GM18951 (cell line): ENCODE measurements at regions not wholly inside any gene's neighbourhood (a gene's known extent, or its start where the extent isn't known, plus 50 kb on each side); places are given as distances from the start of the nearest gene placed in this dataset.

ENCODE experiments used
- POLR2A ChIP-seq: IDR thresholded peaks from 4 replicates; pipeline ENCODE4 v1.6.1; 2011; ENCODE audit warnings: mild to moderate bottlenecking; ENCODE audit not compliant: insufficient read length, insufficient read depth; ENCODE audit errors: extremely low read depth
- in situ Hi-C: fragments of 300-500 bp; cut with MboI; formaldehyde crosslinking; loops from one replicate; pipeline ENCODE4 v1.12.0; 2022; ENCODE audit warnings: low sequenced_read_pairs, mixed read lengths, inconsistent platforms; ENCODE audit not compliant: unreplicated experiment

DNA sequence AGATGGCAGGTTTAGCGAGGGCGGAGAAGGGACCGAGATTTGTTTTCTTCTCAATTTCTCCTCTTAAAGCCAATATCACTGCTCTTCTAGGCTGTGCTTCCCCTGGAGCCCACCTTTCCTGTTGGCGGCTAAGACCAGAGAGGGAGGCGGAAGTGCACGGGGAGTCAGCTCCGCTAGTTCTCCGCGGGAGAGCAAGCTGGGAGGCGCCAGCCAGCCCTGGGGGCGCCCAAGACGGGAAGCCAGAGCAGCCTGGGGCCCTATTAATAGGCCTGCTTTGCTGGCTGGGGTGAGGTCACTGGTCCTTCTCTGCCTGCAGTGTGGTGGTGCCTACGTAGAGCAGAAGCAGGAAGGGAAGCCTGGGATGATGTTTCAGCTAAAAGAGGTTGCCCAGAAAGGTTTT, 61.6 kb downstream of the LSM5 start:
- TF ChIP-seq POLR2A, result no peak
- in situ Hi-C loops, result no loop called here

DNA sequence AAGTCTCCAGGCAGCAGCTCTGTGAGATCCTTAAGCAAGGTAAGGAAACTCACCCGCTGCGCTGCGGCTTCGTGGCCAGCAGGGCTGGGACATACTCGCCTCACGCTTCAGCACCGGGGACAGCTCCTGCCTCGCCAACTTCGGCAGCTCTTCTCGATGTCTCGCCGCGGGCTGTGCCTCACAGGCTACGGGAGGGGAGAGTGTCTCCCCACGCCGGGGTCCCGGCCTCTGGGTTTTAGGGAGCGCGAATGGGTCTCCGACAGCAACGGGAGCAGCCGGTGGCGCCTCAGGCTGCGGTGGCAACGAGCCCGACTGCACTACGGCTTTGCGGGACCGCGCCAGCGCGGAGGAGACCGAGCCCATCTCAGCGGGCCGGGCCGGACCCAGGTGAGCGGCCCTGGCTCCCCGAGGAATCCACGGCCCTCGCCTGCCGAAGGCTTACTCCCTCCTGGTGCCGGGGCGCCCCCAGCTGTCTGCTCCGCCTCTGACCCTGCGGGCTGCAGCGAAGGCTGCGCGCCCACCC, 62.4 kb downstream of the LSM5 start:
- in situ Hi-C loops, result no loop called here
- no peak for TF ChIP-seq POLR2A

DNA sequence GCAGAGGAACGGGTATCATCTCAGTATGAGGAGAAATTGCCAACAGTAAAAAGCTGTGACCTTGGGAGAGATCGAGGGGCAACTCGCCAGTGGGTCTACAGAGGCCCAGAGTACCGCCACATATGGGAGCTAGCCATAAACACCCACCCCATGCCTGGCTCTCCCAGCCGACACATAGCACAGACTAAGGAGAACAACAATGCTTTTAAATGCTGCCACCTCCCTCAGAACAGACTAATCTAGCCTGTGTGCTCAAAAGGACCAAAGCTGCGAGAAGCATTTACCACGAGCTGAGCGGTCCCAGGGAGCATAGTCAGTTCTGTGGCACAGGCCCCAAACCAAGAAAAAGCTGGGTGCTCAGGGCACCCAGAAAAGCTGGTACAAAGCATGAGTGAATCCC, 73.3 kb downstream of the LSM5 start:
- no peak for TF ChIP-seq POLR2A
- in situ Hi-C loops, result no loop called here

DNA sequence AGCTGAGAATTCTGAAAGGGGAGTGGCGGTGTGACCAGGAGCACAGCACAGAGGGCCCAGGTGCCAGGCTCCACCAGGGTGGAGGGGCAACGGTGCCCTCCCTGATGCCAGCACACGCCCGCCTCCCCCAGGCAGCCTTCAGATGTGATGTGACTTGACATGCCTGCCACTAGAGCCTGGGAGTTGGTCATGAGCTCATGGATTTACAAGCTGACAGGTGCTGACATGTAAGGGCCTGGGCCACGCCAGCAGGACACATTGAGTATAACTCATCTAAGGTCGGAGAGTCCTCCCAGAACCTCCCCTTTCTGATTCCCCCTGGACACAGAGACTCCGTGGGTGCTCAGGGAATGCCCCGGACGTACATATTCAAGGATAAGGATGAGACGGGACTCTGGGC, 74.2 kb downstream of the LSM5 start:
- in situ Hi-C loops, result no loop called here
- TF ChIP-seq POLR2A, result no peak

DNA sequence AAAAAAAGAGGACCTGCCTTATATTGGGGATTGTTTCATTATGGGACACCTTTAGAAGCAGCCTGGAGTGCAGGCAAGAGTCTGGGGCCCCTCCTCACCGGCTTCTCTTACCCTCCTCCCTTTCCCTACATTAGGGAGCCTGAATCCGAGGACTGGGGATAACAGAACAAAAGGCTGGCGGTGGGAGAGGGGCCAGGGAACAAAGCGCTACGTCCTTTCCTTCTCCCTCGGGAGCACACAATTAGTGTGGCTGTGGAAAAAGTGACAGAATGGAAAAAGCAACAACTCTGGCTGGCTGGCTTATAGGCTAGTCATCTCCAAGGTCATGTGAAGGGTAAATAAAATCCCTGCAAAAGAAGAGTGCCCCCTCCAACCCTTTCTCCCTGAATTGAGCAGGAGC, 74.7 kb downstream of the LSM5 start:
- in situ Hi-C loops, result no loop called here
- no peak for TF ChIP-seq POLR2A

DNA sequence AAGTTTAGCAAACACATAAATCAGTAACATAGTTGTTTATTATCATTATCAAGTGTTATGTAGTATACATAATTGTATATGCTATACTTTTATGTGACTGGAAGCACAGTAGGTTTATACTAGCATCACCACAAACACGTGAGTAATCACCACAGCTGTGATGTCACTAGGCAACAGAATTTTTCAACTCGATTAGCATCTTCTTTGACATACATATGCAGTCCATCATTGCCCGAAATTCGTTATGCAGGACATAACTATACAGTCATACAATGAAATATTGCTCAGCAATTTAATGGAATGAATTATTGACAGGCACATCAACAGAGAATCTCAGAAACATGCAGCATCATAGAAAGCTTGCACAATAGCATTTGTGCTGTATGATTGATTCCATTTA, 77.7 kb downstream of the LSM5 start:
- no peak for TF ChIP-seq POLR2A

DNA sequence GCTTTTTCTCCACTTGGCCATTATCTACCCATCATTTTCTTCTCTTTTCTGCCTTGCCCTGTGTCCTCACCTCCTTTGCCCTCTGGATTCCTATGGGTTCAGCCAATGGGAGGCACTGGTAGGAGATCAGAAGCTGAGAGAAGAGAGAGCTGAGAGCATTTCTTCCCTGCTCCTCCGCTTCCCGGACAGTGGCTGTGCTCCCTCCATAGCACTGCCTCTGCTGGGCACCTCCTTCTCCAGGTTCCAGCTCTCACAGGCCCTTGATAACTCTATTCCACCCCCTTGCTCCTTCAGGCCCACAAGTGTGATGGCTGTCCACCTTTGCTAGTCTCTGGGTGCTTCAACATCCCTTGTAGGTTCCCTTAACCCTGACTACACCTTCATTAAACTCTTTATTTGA, 79.6 kb downstream of the LSM5 start:
- in situ Hi-C loops, result no loop called here
- no peak for TF ChIP-seq POLR2A

More for the DNA sequence above, 77.7 kb downstream of the LSM5 start:
- in situ Hi-C loops, result no loop called here

DNA sequence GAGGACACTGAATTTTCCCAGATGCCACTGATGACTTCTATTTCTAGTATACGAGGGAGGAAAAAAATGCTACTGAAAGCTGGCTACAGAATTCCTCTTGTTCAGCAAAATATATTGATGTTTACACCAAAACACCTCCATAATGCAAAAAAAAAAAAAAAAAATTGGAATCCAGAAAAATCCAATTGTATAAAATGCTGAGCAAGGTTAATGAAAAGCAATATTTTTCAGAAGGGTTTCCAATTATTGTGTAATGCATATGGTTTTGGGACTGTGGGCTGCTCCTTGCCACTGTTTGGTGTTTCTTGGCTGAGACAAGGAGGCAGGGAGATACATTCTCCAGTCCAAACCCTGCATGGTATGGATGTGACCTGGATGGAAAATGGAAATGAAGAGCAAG, 83.8 kb downstream of the LSM5 start:
- in situ Hi-C loops, result no loop called here

DNA sequence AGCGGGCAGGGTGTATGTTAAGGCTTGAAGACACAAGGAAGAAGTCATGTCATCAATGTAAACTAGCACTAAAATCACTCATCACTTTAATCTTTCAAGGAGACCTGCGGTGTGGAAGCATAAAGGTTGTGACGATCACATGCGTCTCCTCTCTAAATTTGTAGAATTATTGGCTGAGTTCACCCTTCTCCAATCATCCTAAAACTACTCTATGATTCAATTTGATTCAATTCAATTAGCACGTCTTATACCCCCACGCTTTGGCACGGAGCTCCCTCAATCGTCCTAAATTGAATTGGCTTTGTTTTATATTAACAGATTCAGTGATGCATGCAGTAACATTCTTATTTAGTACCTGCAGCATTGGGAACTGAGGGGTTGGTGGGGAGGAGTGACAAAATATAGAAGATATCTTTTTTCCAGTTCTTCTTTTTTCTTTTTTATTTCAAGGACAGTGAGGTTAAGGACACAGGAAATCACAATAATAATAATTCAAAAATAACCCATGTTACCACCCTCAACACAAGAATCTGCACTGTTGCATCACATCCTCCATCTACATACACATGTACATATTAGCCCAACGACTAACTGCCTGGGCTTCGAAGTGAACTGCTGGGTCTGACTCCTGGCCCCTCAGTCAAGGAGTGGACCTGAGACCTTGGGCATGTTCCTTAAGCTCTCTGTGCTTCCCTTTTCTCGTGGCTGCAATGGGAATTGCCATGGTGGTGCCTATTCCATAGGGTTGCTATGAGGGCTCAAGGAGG, 86.5 kb downstream of the LSM5 start:
- in situ Hi-C loops, result no loop called here
- TF ChIP-seq POLR2A, result no peak

More for the DNA sequence above, 83.8 kb downstream of the LSM5 start:
- no peak for TF ChIP-seq POLR2A

DNA sequence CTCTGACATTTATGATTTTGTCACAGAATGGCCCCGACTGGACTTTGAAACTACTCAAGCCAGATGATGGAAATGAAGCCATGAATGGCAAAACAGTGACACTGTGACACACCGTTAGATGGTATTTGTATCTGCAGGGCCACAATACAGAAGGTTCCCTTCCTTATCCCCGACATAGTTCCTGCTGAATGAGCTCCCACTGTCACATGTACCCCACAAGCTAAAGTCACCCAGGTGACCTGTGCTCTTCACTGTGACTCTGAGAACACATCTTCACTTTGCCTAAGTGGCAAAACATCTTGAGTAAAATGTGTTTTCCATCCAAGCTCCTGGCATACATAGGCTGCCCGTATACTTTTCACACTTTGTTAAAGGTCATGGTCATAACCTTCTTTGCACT, 89.5 kb downstream of the LSM5 start:
- TF ChIP-seq POLR2A, result no peak
- in situ Hi-C loops, result no loop called here

DNA sequence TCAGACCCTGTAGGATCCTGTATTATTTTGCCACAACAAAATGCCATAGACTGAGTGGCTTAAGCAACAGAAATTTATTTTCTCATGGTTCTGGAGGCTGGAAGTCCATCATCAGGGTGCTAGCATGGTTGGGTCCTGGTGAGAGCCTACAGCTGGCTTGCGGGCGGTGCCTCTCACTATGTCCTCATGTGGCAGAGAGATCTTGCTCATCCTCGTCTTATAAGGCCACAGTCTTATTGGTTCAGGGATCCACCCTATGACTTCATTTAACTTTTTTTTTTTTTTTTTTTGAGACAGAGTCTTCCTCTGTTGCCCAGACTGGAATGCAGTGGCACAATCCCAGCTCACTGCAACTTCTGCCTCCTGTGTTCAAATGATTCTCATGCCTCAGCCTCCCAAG, 90.9 kb downstream of the LSM5 start:
- TF ChIP-seq POLR2A, result no peak
- in situ Hi-C loops, result no loop called here

DNA sequence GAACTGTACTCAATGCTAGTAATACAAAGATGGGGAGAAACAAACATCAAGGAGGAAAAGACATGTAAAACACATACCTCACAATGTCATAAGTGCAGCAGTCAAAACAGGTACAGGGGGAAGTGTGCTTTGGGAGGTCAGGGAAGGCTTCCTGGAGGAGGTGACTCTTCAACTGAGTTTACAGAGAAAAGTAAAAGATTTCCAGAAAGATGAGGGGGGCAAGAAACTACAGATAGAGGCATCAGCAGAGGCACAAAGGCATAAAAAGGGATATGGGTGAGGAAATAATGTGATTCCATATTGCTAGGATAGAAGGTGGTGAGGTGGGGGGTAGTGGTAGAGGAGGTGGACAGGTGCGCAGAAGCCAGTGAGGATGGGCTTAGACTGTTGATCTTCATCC, 95.0 kb downstream of the LSM5 start:
- in situ Hi-C loops, result no loop called here
- TF ChIP-seq POLR2A, result no peak

DNA sequence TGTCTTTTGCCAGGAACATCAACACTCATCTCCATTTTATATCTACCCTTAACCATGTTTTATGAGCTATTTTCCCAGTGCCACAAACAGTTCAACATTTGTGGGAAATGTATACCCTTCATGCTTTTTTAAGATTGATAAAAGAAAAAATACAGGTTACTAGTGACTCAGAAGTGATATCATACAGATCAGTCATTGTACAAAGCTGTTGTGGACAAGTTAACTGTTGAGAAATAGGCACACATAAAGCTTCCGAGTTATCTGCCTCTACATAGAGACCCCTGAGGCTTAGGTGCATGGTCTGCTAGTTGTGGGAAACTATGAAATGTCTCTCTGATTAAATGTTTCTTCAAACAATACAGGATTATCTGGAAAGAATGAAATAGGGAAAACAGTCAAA, 96.3 kb downstream of the LSM5 start:
- in situ Hi-C loops, result no loop called here
- no peak for TF ChIP-seq POLR2A

DNA sequence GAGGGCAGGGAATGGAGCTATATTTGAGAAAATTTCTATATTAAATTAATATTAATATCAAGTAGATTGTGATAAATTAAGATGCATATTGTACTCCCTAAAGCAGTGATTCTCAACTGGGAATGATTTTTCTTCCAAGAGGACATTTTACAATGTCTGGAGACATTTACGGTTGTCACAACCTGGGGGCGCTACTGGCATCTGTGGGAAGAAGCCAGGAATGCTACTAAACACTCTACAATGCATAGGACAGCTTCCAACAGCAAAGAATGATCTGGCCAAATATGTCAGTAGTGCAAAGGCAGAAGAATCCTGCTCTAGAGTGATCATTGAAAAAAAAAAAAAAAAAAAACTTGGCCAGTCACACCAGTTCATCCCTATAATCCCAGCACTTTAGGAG, 100.0 kb downstream of the LSM5 start:
- in situ Hi-C loops, result no loop called here
- TF ChIP-seq POLR2A, result no peak
